Ovary (tissue), 7 donors: ENCODE measurements at regions not wholly inside any gene's neighbourhood (a gene's known extent, or its start where the extent isn't known, plus 50 kb on each side); places are given as distances from the start of the nearest gene placed in this dataset.
"Not testable (repeated sequence)": the region's sequence is repeated elsewhere in the genome, so short reads cannot be mapped to it uniquely, and the experiment has no call there.

Source experiments
- DNase-seq, 5 donors: peaks; one replicate each; pipeline ENCODE4 v3.0.0-alpha.2; 2019 to 2020
- H3K27ac ChIP-seq, 2 donors: fragments of 200-600 bp; one replicate each; pipeline versions ENCODE4 v1.5.1 to v1.8.0; 2019 to 2022
- H3K27me3 ChIP-seq: fragments of 200-600 bp; one replicate; pipeline ENCODE4 v1.8.0; 2022
- H3K36me3 ChIP-seq: fragments of 200-600 bp; sonication (generic); one replicate; pipeline ENCODE4 v1.5.1; 2019
- H3K4me1 ChIP-seq: one replicate; pipeline ENCODE4 v1.8.1; 2013; ENCODE audit warnings: mild to moderate bottlenecking, moderate library complexity; ENCODE audit not compliant: insufficient read depth
- H3K4me3 ChIP-seq: fragments of 200-600 bp; sonication (generic); one replicate; pipeline ENCODE4 v1.5.1; 2017
- H3K9me3 ChIP-seq, 2 donors: fragments of 200-600 bp in 1 of 2; sonication (generic) in 1 of 2; one replicate each; pipeline versions ENCODE4 v1.5.1 to v1.8.1; 2013 to 2019; ENCODE audit warnings: mild to moderate bottlenecking in 1 of 2, moderate library complexity in 1 of 2
- WGBS, 3 donors: extraction: QIAGEN DNeasy Blood & Tissue Kit in 1 of 3; methylation state at CpG; one replicate each; pipeline versions ENCODE4 v1.1.5 to v1.1.7; 2013 to 2017; 5-methylcytosine and 5-hydroxymethylcytosine counted together
- intact Hi-C, 4 donors: fragments of 100-400 bp; cut with DNase I; formaldehyde crosslinking; loops; one replicate each; pipeline versions ENCODE4 v1.11.0 to v1.15.1; 2022 to 2023
- donor health status: DM: no; HTN: no; CAD: no; lungs with moderate emphysema.
- donor health status: DM: no; HTN: no; CAD: no.
- donor health status: Bipolar disorder and iron deficiency.
- donor health status: DM: no; HTN: no; CAD: no.
- donor health status: DM: yes; HTN: yes; CAD: no.

GRCh38 chr2:111348316-111348715 lies 227.6 kb downstream of the BCL2L11 start:
- DNase-seq, H3K4me1 ChIP-seq, H3K27me3 ChIP-seq, H3K36me3 ChIP-seq, H3K9me3 ChIP-seq, intact Hi-C loops, H3K4me3 ChIP-seq, H3K27ac ChIP-seq: not testable (repeated sequence)
- WGBS, 3 donors, result 75% methylated on average over 1 of the region's 7 CpGs; no CpG with 5 or more reads in 2 of the 3 donors

GRCh38 chr2:111355022-111355817 lies 234.5 kb downstream of the BCL2L11 start:
- DNase-seq, intact Hi-C loops, H3K9me3 ChIP-seq, H3K4me1 ChIP-seq, H3K4me3 ChIP-seq, H3K36me3 ChIP-seq, H3K27ac ChIP-seq, H3K27me3 ChIP-seq: not testable (repeated sequence)
- WGBS, 3 donors, result 58 to 65% (median 64%) methylated on average over 8 of the region's 13 CpGs

DNA sequence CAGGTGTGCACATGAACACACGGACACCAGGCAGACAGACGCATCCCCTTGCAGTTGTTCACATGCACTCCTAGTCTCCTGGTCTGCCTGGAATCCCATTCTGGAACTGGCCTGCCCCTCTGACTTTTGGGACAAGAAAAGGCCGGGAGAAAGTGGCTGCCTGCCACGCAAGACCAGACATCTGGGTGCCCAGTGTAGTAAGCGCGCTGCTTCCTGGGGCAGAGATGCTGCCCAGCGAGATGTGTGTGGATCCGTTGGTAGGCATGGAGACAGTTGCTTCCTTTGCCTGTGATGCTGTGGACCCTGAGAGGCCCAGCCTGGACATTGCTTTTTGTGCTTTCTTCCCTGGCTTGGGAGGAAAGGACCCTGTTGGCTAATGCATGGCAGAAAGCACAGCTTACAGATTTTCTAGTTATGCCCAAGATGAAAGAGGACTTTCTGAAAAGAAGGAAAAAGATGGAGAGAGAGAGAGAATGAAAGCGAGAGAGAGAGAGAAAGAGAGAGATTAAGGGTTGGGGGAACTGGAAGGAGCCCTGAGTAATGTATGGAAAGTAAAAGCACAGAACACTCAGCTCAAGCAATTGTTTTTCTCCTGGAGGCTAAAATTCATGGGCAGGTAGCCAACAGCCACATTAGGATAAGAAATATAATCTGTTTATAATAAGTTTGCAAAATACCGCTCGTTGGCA lies 235.3 kb downstream of the BCL2L11 start:
- H3K27me3 ChIP-seq, DNase-seq, H3K9me3 ChIP-seq, H3K27ac ChIP-seq, intact Hi-C loops, H3K4me3 ChIP-seq, H3K36me3 ChIP-seq, H3K4me1 ChIP-seq: not testable (repeated sequence)
- 65 to 96% (median 78%) methylated on average over 6 to 10 of the region's 11 CpGs for WGBS, 3 donors

GRCh38 chr2:111356512-111357031 lies 235.9 kb downstream of the BCL2L11 start:
- H3K27ac ChIP-seq, H3K4me1 ChIP-seq, intact Hi-C loops, H3K36me3 ChIP-seq, H3K4me3 ChIP-seq, H3K27me3 ChIP-seq, H3K9me3 ChIP-seq: not testable (repeated sequence)
- WGBS, 3 donors, result 12 to 20% (median 16%) methylated on average over 3 to 5 of the region's 6 CpGs
- DNase-seq, result peak; percentile 22 to 71 (median 61)

DNA sequence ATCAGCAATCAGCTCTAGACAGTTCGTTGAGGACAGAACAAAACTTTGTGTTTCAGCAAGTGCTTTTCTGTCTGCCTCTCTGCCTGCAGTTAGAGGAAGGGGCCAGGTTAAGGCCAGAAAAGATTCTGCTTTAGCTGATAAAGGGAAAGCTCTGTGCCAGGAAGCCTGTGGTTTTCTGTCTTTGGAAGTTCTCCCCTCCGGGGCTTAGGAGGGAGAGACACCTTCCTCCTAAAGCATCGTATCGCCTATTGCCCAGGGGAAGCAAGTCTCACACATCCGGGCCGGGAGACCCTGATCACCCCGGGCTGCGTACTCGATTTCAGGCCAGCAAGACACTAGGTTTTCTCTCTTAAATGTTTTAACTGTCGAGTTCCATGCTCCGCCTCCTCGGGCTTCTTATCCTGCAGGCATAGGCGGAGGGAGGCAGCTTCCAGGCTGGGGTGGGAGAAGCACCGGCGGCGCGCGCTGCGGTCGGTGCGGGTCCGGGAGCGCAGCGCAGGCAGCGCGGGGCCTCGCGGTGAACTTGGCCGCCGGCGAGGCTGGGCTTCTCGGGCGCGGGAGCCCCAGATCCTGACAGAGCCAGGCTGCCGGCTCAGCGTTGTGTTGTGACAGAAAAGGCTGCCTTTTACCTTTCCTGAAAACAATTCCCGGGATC lies 245.4 kb downstream of the BCL2L11 start:
- intact Hi-C loops, H3K27me3 ChIP-seq, H3K36me3 ChIP-seq, H3K4me1 ChIP-seq, H3K27ac ChIP-seq, H3K9me3 ChIP-seq: not testable (repeated sequence)
- peak overlapping the region; percentile 22 for H3K4me3 ChIP-seq
- 3 to 14% (median 5%) methylated on average over 32 to 35 of the region's 37 CpGs for WGBS, 3 donors
- peak in 3 of 5 donors; percentile 29 to 42 (median 39) for DNase-seq

GRCh38 chr2:111366641-111367029 lies 245.9 kb downstream of the BCL2L11 start:
- H3K4me1 ChIP-seq, intact Hi-C loops, DNase-seq, H3K27me3 ChIP-seq, H3K4me3 ChIP-seq, H3K27ac ChIP-seq, H3K36me3 ChIP-seq, H3K9me3 ChIP-seq: not testable (repeated sequence)
- WGBS, 3 donors, result 47 to 55% (median 52%) methylated on average over 11 to 14 of the region's 14 CpGs

DNA sequence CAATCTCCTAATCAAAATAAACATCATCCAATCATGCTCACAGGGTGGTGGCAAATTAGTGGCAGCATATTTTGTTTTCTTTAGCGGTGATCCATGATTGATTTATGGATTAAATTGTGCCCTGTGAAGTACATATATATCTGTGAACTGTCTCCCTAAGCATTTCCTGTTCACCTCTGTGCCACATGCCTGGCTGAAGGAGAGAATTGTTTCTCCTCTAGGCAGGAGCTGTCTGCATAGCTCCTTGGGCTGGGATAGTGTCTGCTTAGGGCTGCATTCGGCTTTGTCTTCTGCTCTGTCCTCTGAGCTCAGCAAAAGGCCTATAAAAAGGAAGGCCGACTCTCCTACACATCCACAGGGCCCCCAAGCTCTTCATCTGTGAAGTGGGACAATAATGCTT lies 246.4 kb downstream of the BCL2L11 start:
- H3K36me3 ChIP-seq, intact Hi-C loops, H3K27ac ChIP-seq, H3K4me1 ChIP-seq, H3K9me3 ChIP-seq, H3K4me3 ChIP-seq, DNase-seq, H3K27me3 ChIP-seq: not testable (repeated sequence)
- WGBS, 3 donors, result 86 to 98% (median 94%) methylated on average over 1 to 3 of the region's 3 CpGs

GRCh38 chr2:111367871-111368270 lies 247.2 kb downstream of the BCL2L11 start:
- 56 to 80% (median 76%) methylated on average over 1 of the region's 1 CpG for WGBS, 3 donors
- not testable (repeated sequence) for DNase-seq

GRCh38 chr2:111368288-111368687 lies 247.6 kb downstream of the BCL2L11 start:
- H3K36me3 ChIP-seq, H3K9me3 ChIP-seq, H3K4me3 ChIP-seq, H3K27ac ChIP-seq, DNase-seq, intact Hi-C loops, H3K4me1 ChIP-seq, H3K27me3 ChIP-seq: not testable (repeated sequence)
- no CpG with 5 or more reads among the region's 4 CpGs for WGBS, 3 donors

More at GRCh38 chr2:111367871-111368270, 247.2 kb downstream of the BCL2L11 start:
- H3K4me1 ChIP-seq, H3K27ac ChIP-seq, H3K36me3 ChIP-seq, H3K27me3 ChIP-seq, intact Hi-C loops, H3K9me3 ChIP-seq, H3K4me3 ChIP-seq: not testable (repeated sequence)

- no CpG with 5 or more reads among the region's 2 CpGs for WGBS, 3 donors
- H3K27me3 ChIP-seq, H3K4me3 ChIP-seq, intact Hi-C loops, DNase-seq, H3K36me3 ChIP-seq, H3K4me1 ChIP-seq, H3K27ac ChIP-seq, H3K9me3 ChIP-seq: not testable (repeated sequence)
Observed at GRCh38 chr2:111373060-111373459, 252.3 kb downstream of the BCL2L11 start.

DNA sequence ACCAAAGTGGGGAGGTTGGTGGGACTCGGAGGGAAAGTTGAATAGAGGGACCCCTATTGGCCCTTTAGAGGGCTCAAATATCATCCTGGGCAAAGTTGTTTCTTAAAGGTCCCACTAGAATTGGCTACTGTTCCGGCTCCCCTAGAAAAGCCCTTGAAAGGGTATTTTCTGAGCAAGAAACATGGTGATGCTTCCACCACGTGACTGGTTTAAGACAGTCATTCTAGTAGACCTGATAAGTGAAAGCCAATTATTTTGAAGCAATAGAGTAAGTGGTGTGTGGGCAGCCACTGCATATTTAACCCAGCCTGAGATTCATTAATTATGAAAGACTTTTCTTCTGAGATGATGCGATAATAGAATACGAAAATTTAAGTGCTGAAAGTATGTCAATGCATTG lies 253.3 kb downstream of the BCL2L11 start:
- H3K36me3 ChIP-seq, H3K27ac ChIP-seq, H3K4me3 ChIP-seq, DNase-seq, H3K4me1 ChIP-seq, H3K9me3 ChIP-seq, H3K27me3 ChIP-seq, intact Hi-C loops: not testable (repeated sequence)
- WGBS, 3 donors, result 83 to 87% (median 85%) methylated on average over 5 of the region's 5 CpGs
